HepG2 (cell line): ENCODE measurements at regions not wholly inside any gene's neighbourhood (a gene's known extent, or its start where the extent isn't known, plus 50 kb on each side); places are given as distances from the start of the nearest gene placed in this dataset.

Experiments
- CCAR2 ChIP-seq: fragments of 200-400 bp; formaldehyde crosslinking; optimal IDR thresholded peaks from 2 replicates; pipeline ENCODE3; 2018; ENCODE audit warnings: low read depth, mild to moderate bottlenecking, low read length, moderate library complexity
- CHD2 ChIP-seq: IDR thresholded peaks from 2 replicates; pipeline ENCODE4 v1.6.1; 2011; ENCODE audit warnings: low read depth, low read length, improper control_type of control experiment
- CREBL2 ChIP-seq: sonication (generic); formaldehyde crosslinking; IDR thresholded peaks from 2 replicates; pipeline ENCODE4 v1.8.1; 2023; ENCODE audit warnings: missing genetic modification reagents, mild to moderate bottlenecking, borderline replicate concordance
- EHMT2 ChIP-seq: fragments of 200-600 bp; sonication (generic); IDR thresholded peaks from 2 replicates; pipeline ENCODE4 v1.7.0; 2017; ENCODE audit warnings: antibody characterized with exemption, low read depth, low read length, borderline replicate concordance
- FOXO1 ChIP-seq: sonication (generic); formaldehyde crosslinking; IDR thresholded peaks from 2 replicates; pipeline ENCODE4 v1.4.0; 2020; ENCODE audit warnings: missing genetic modification reagents
- GFI1 ChIP-seq: sonication (generic); formaldehyde crosslinking; IDR thresholded peaks from 2 replicates; pipeline ENCODE4 v1.5.0; 2020; ENCODE audit warnings: missing genetic modification reagents, mild to moderate bottlenecking, borderline replicate concordance
- IRF2 ChIP-seq: IDR thresholded peaks from 2 replicates; pipeline ENCODE4 v1.6.1; 2018; ENCODE audit warnings: missing genetic modification reagents, missing compliant biosample characterization
- KDM2A ChIP-seq: sonication (generic); formaldehyde crosslinking; IDR thresholded peaks from 2 replicates; pipeline ENCODE4 v1.4.0; 2020; ENCODE audit warnings: low read depth, missing genetic modification reagents, borderline replicate concordance
- KLF9 ChIP-seq: IDR thresholded peaks from 2 replicates; pipeline ENCODE4 v1.6.1; 2016; ENCODE audit warnings: low read depth
- LRRFIP1 ChIP-seq: sonication (generic); formaldehyde crosslinking; conservative IDR thresholded peaks from 2 replicates; pipeline ENCODE4 v1.4.0; 2020; ENCODE audit warnings: missing genetic modification reagents
- PRDM4 ChIP-seq: sonication (generic); formaldehyde crosslinking; IDR thresholded peaks from 2 replicates; pipeline ENCODE4 v1.9.0; 2021; ENCODE audit warnings: missing genetic modification reagents, borderline replicate concordance
- SOX13 ChIP-seq, 3 experiments: fragments of 450-650 bp in 1 of 3; sonication (generic) in 1 of 3; formaldehyde crosslinking in 1 of 3; IDR thresholded peaks in 2 of 3; conservative IDR thresholded peaks in 1 of 3; 2 replicates each; pipeline versions ENCODE4 v1.5.0 to v1.6.1; 2016 to 2020; ENCODE audit warnings: antibody characterized with exemption in 1 of 3, mild to moderate bottlenecking in 1 of 3, missing compliant biosample characterization in 1 of 3, missing genetic modification reagents in 1 of 3, moderate library complexity in 1 of 3
- STAG1 ChIP-seq: sonication (generic); formaldehyde crosslinking; IDR thresholded peaks from 2 replicates; pipeline ENCODE4 v1.4.0; 2020; ENCODE audit warnings: missing genetic modification reagents
- ZFP41 ChIP-seq: sonication (generic); formaldehyde crosslinking; IDR thresholded peaks from 2 replicates; pipeline ENCODE4 v1.4.0; 2020; ENCODE audit warnings: mild to moderate bottlenecking, missing genetic modification reagents, borderline replicate concordance
- ZFP82 ChIP-seq: sonication (generic); formaldehyde crosslinking; IDR thresholded peaks from 2 replicates; pipeline ENCODE4 v1.5.1; 2020; ENCODE audit warnings: mild to moderate bottlenecking, missing genetic modification reagents, borderline replicate concordance
- ZMYM3 ChIP-seq: sonication (generic); formaldehyde crosslinking; IDR thresholded peaks from 2 replicates; pipeline ENCODE4 v1.5.1; 2020; ENCODE audit warnings: mild to moderate bottlenecking, missing genetic modification reagents
- ZNF20 ChIP-seq: sonication (generic); formaldehyde crosslinking; IDR thresholded peaks from 2 replicates; pipeline ENCODE4 v1.4.0; 2020; ENCODE audit warnings: mild to moderate bottlenecking, moderate library complexity, missing genetic modification reagents
- ZNF230 ChIP-seq: sonication (generic); formaldehyde crosslinking; IDR thresholded peaks from 2 replicates; pipeline ENCODE4 v1.4.0; 2020; ENCODE audit warnings: mild to moderate bottlenecking, missing genetic modification reagents
- ZNF33A ChIP-seq: sonication (generic); formaldehyde crosslinking; IDR thresholded peaks from 2 replicates; pipeline ENCODE4 v1.5.1; 2020; ENCODE audit warnings: missing genetic modification reagents, mild to moderate bottlenecking, moderate library complexity, borderline replicate concordance
- ZNF33B ChIP-seq: sonication (generic); formaldehyde crosslinking; IDR thresholded peaks from 2 replicates; pipeline ENCODE4 v1.5.1; 2020; ENCODE audit warnings: mild to moderate bottlenecking, missing genetic modification reagents
- ZNF431 ChIP-seq: sonication (generic); formaldehyde crosslinking; IDR thresholded peaks from 2 replicates; pipeline ENCODE4 v1.9.0; 2022; ENCODE audit warnings: missing genetic modification reagents, low read depth, mild to moderate bottlenecking, borderline replicate concordance
- ZNF543 ChIP-seq: sonication (generic); formaldehyde crosslinking; IDR thresholded peaks from 2 replicates; pipeline ENCODE4 v1.4.0; 2020; ENCODE audit warnings: mild to moderate bottlenecking, missing genetic modification reagents
- ZNF563 ChIP-seq: sonication (generic); formaldehyde crosslinking; IDR thresholded peaks from 2 replicates; pipeline ENCODE4 v1.8.0; 2022; ENCODE audit warnings: mild to moderate bottlenecking, moderate library complexity, missing genetic modification reagents
- ZZZ3 ChIP-seq: sonication (generic); formaldehyde crosslinking; IDR thresholded peaks from 2 replicates; pipeline ENCODE4 v1.4.0; 2020; ENCODE audit warnings: missing genetic modification reagents, mild to moderate bottlenecking, borderline replicate concordance

- TF ChIP-seq PRDM4 (CRISPR knock-in tag) (no peak), ZNF20 (CRISPR knock-in tag) (no peak), ZNF33B (CRISPR knock-in tag) (peak; percentile 96), IRF2 (CRISPR knock-in tag) (no peak; the same call in none of the 2 replicates), FOXO1 (CRISPR knock-in tag) (peak; percentile 95), CHD2 (no peak), ZNF33A (CRISPR knock-in tag) (no peak), CREBL2 (CRISPR knock-in tag) (no peak; the same call in 1 of the 2 replicates), ZMYM3 (CRISPR knock-in tag) (peak; percentile 97), ZNF563 (CRISPR knock-in tag) (peak; percentile 78), SOX13 (IDR thresholded peaks at IDR 0.05) (peak; percentile 75), SOX13 (CRISPR knock-in tag; conservative IDR thresholded peaks at IDR 0.05 in 1 of 2, IDR thresholded peaks at IDR 0.05 in 1 of 2) (peak in 1 of 2 experiments; percentile 87; a peak in 2 of 4 replicates), CCAR2 (no peak), ZNF543 (CRISPR knock-in tag) (peak; percentile 97), KLF9 (no peak), STAG1 (peak; percentile 51), ZFP82 (CRISPR knock-in tag) (peak; percentile 91), GFI1 (peak; percentile 93), KDM2A (CRISPR knock-in tag) (peak; percentile 80; the same call in 1 of the 2 replicates), ZZZ3 (peak; percentile 71; the same call in 1 of the 2 replicates), ZNF230 (CRISPR knock-in tag) (peak; percentile 85; the same call in 1 of the 2 replicates), EHMT2 (no peak), ZFP41 (CRISPR knock-in tag) (peak; percentile 94; the same call in 1 of the 2 replicates), LRRFIP1 (CRISPR knock-in tag) (no peak), ZNF431 (CRISPR knock-in tag) (peak; percentile 92)
Measured at GRCh38 chr9:129343424-129344375, 165.6 kb upstream of the IER5L start (continued).
